ENCODE measurements at regions not wholly inside any gene's neighbourhood (a gene's known extent, or its start where the extent isn't known, plus 50 kb on each side); places are given as distances from the start of the nearest gene placed in this dataset.

- WGBS (ENCODE audit: insufficient coverage, low coverage, low lambda C conversion rate, missing lambda C conversion rate) = 38% methylated on average over 1 of the region's 1 CpG
Observed at GRCh38 chr2:35104309-35104708, 1251.3 kb upstream of the CRIM1 start.

GRCh38 chr2:35099342-35099741, 1256.2 kb upstream of the CRIM1 start:
- no peak overlapping the region for H3K27ac ChIP-seq
- H3K4me3 ChIP-seq = no peak overlapping the region
- DNase-seq (no peak), ATAC-seq (no peak)
- no peaks in the 10 kb centered on the region for H3K9me3 ChIP-seq
- no peaks in the 10 kb centered on the region for H3K4me1 ChIP-seq
- no peak for TF ChIP-seq POLR2A (IDR thresholded peaks at IDR 0.05)
- TF ChIP-seq, protein P1, sequence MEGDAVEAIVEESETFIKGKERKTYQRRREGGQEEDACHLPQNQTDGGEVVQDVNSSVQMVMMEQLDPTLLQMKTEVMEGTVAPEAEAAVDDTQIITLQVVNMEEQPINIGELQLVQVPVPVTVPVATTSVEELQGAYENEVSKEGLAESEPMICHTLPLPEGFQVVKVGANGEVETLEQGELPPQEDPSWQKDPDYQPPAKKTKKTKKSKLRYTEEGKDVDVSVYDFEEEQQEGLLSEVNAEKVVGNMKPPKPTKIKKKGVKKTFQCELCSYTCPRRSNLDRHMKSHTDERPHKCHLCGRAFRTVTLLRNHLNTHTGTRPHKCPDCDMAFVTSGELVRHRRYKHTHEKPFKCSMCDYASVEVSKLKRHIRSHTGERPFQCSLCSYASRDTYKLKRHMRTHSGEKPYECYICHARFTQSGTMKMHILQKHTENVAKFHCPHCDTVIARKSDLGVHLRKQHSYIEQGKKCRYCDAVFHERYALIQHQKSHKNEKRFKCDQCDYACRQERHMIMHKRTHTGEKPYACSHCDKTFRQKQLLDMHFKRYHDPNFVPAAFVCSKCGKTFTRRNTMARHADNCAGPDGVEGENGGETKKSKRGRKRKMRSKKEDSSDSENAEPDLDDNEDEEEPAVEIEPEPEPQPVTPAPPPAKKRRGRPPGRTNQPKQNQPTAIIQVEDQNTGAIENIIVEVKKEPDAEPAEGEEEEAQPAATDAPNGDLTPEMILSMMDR (IDR thresholded peaks at IDR 0.05) = no peak
- WGBS (ENCODE audit: insufficient coverage, low coverage, low lambda C conversion rate, missing lambda C conversion rate) = 33% methylated on average over 2 of the region's 2 CpGs
- H3K27me3 ChIP-seq = no peaks in the 10 kb centered on the region
- intact Hi-C loops (cut with DNase I) = no loop called here
- no peaks in the 10 kb centered on the region for H3K36me3 ChIP-seq

More at GRCh38 chr2:35104309-35104708, 1251.3 kb upstream of the CRIM1 start:
- Histone ChIP-seq H3K27me3 (no peaks in the 10 kb centered on the region), H3K27ac (no peak overlapping the region), H3K36me3 (no peaks in the 10 kb centered on the region), H3K9me3 (no peaks in the 10 kb centered on the region), H3K4me1 (no peaks in the 10 kb centered on the region), H3K4me3 (no peak overlapping the region)
- TF ChIP-seq, protein P1 (IDR thresholded peaks at IDR 0.05) = no peak
- TF ChIP-seq POLR2A (IDR thresholded peaks at IDR 0.05) = no peak
- ATAC-seq (no peak), DNase-seq (no peak)
- intact Hi-C loops (cut with DNase I) = no loop called here

DNA sequence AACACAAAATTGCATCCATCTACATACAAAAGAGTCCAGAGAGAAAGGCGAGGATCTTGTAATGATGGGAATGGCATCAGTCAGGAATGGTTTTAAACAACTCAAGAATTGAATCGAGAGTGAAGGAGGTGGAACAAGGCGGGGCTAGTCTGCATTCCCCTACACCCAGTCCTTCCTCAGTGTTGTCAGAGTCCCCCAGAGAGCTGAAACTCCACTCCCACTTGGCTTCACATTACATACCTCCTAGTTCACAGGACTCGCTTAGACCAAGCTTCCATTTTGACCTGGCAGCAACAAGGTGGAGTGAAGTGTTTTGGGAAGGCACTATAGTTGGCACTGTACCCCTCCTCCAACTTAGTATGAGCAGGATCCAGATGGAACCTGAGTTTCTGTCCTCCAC, 1273.5 kb upstream of the CRIM1 start:
- WGBS (ENCODE audit: insufficient coverage, low coverage, low lambda C conversion rate, missing lambda C conversion rate) = 31% methylated on average over 3 of the region's 4 CpGs
- Histone ChIP-seq H3K27me3 (no peaks in the 10 kb centered on the region), H3K9me3 (no peaks in the 10 kb centered on the region), H3K27ac (no peak overlapping the region), H3K4me1 (no peaks in the 10 kb centered on the region), H3K36me3 (no peaks in the 10 kb centered on the region), H3K4me3 (no peak overlapping the region)
- no peak for ATAC-seq
- TF ChIP-seq, protein P1 (IDR thresholded peaks at IDR 0.05) = no peak
- no peak for TF ChIP-seq POLR2A (IDR thresholded peaks at IDR 0.05)
- no peak for DNase-seq
- intact Hi-C loops (cut with DNase I) = no loop called here

GRCh38 chr2:35081622-35082015, 1274.0 kb upstream of the CRIM1 start:
- TF ChIP-seq POLR2A (IDR thresholded peaks at IDR 0.05) = no peak
- TF ChIP-seq, protein P1 (IDR thresholded peaks at IDR 0.05) = no peak
- Histone ChIP-seq H3K36me3 (no peaks in the 10 kb centered on the region), H3K27ac (no peak overlapping the region), H3K9me3 (no peaks in the 10 kb centered on the region), H3K27me3 (no peaks in the 10 kb centered on the region), H3K4me1 (no peaks in the 10 kb centered on the region), H3K4me3 (no peak overlapping the region)
- no peak for ATAC-seq
- no peak for DNase-seq
- intact Hi-C loops (cut with DNase I) = no loop called here
- 67% methylated on average over 1 of the region's 1 CpG for WGBS (ENCODE audit: insufficient coverage, low coverage, low lambda C conversion rate, missing lambda C conversion rate)

DNA sequence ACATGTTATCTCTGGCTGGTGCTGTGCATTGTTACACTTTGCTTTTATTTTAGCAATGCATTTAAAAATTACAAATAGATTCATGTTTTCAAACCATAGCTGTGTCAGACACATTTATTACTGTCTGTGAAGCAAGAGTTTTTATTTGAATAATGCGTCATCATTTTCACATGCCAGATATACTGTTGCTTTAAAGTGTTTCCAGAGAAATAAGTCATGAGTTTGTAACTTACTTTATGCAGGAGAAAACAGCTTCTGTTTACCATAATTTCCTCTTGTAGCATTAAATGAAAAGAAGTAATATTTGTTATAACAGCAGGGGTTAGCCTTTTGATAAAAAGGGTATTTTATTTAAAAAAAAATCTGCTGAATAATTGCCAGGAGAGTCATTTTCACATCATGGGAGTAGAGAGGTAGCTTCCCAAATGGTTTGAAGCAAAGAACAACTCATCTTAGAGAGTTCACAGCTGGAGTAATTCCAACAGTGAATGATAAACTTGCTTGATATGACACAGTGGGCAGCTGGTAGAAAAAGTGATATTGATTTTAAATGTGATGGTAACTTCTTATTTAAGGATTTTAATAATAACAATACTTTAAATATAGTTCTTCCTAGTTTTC, 1274.5 kb upstream of the CRIM1 start:
- Histone ChIP-seq H3K4me3 (no peak overlapping the region), H3K27ac (no peak overlapping the region), H3K4me1 (no peaks in the 10 kb centered on the region), H3K9me3 (no peaks in the 10 kb centered on the region), H3K27me3 (no peaks in the 10 kb centered on the region), H3K36me3 (no peaks in the 10 kb centered on the region)
- DNase-seq (no peak), ATAC-seq (no peak)
- 64% methylated on average over 1 of the region's 1 CpG for WGBS (ENCODE audit: insufficient coverage, low coverage, low lambda C conversion rate, missing lambda C conversion rate)
- no peak for TF ChIP-seq POLR2A (IDR thresholded peaks at IDR 0.05)
- TF ChIP-seq, protein P1 (IDR thresholded peaks at IDR 0.05) = no peak
- intact Hi-C loops (cut with DNase I) = no loop called here

Data from right lobe of liver (tissue), 6 donors.